WI38 (cell line): ENCODE measurements at regions not wholly inside any gene's neighbourhood (a gene's known extent, or its start where the extent isn't known, plus 50 kb on each side); places are given as distances from the start of the nearest gene placed in this dataset.

Experiments used
- H3K4me3 ChIP-seq: 2 replicates; pipeline ENCODE4 v1.5.1; 2011; ENCODE audit warnings: low read depth, mild to moderate bottlenecking, control low read depth, low read length
- TF ChIP-seq, protein P1 (sequence below): IDR thresholded peaks from 2 replicates; pipeline ENCODE4 v1.5.1; 2012; ENCODE audit warnings: low read depth, mild to moderate bottlenecking, control low read depth, low read length

DNA sequence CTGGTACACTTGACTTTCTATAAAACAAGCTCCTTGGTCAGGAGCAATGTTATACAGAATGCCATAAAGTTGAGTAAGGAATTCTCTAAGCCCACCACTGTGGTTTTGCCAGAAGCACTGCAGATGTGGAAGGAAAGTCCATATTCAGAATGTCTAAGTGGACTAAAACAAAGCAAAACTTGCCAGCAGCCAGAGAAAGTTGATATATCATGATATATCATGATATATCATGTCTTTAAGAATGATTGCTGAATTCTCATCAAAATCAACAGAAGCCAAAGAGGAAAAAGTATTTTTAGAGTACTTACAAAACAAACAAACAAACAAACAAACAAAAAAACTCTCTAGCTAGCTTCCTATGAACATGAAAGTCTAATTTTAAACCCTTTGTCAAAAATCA, 424.8 kb upstream of the OR4E1 start:
- TF ChIP-seq, protein P1, sequence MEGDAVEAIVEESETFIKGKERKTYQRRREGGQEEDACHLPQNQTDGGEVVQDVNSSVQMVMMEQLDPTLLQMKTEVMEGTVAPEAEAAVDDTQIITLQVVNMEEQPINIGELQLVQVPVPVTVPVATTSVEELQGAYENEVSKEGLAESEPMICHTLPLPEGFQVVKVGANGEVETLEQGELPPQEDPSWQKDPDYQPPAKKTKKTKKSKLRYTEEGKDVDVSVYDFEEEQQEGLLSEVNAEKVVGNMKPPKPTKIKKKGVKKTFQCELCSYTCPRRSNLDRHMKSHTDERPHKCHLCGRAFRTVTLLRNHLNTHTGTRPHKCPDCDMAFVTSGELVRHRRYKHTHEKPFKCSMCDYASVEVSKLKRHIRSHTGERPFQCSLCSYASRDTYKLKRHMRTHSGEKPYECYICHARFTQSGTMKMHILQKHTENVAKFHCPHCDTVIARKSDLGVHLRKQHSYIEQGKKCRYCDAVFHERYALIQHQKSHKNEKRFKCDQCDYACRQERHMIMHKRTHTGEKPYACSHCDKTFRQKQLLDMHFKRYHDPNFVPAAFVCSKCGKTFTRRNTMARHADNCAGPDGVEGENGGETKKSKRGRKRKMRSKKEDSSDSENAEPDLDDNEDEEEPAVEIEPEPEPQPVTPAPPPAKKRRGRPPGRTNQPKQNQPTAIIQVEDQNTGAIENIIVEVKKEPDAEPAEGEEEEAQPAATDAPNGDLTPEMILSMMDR, result no peak
- no peak overlapping the region for H3K4me3 ChIP-seq

DNA sequence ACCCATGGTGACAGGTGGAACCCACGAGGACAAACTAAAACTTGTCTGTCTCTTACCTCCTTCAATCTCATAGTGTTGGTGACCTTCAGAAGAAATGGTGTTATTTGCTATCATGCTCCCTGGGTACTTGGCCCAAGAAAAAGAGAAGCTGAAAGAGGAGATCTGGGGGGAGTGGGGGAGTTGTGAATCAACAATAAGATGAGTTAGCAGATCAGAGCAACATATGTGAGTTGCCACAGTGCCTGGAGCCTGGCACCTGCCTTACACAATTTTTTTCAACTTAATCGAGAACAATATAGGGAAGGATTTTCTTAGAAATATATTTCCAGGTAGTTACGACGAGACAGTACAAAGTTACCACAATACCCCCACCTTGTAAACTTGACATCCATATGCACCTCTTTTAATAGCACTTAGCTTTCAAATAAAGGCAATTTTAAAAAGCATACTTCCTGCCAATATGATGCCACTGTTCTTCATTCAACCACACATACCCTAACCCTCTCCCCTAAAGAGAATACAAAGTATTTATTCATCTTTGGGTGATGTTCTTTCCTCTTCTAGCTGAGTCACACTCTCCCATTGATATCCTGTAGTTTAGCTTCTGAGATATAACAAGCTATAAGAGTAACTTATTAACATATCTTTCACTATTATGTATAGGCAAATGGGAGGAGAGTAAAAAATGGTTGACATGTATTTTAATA, 424.1 kb upstream of the OR4E1 start:
- no peak overlapping the region for H3K4me3 ChIP-seq
- TF ChIP-seq, protein P1, result no peak

GRCh38 chr14:22097072-22097471, 423.5 kb upstream of the OR4E1 start:
- TF ChIP-seq, protein P1, result no peak
- H3K4me3 ChIP-seq, result no peak overlapping the region

GRCh38 chr14:22096514-22096895, 422.9 kb upstream of the OR4E1 start:
- no peak overlapping the region for H3K4me3 ChIP-seq
- TF ChIP-seq, protein P1, result no peak

- no peak overlapping the region for H3K4me3 ChIP-seq
- TF ChIP-seq, protein P1, result no peak
Measured at GRCh38 chr14:22095860-22096513, 422.4 kb upstream of the OR4E1 start.

DNA sequence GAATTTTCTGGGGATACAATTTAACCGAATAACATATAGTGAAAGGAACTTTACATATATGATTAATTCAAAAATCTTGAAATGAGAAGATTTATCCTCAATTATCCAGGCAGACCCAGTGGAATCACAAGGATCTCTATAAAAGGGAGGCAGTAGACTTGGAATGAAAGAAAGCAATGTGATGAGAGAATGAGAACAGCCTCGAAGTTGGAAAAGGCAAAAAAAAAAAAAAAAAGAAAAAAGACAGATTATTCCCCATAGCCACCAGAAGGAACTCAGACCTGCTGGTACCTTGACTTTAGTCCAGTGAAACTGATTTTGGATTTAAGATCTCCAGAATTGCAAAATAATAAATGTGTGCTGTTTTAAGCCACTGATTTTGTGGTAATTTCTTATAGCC, 416.3 kb upstream of the OR4E1 start:
- no peak overlapping the region for H3K4me3 ChIP-seq
- TF ChIP-seq, protein P1, result no peak

GRCh38 chr14:22088614-22089342, 415.2 kb upstream of the OR4E1 start:
- no peak overlapping the region for H3K4me3 ChIP-seq

More at GRCh38 chr14:22088614-22089342, 415.2 kb upstream of the OR4E1 start:
- TF ChIP-seq, protein P1, result no peak
